ENCODE measurements at regions not wholly inside any gene's neighbourhood (a gene's known extent, or its start where the extent isn't known, plus 50 kb on each side); places are given as distances from the start of the nearest gene placed in this dataset.

- DNase-seq (no peak), ATAC-seq (no peak)
- no peak overlapping the region for H3K27ac ChIP-seq
- H3K27me3 ChIP-seq, result peaks cover 0 to 35% (median 15%) of the 10 kb centered on the region in 7 donors
- TF ChIP-seq CTCF (IDR thresholded peaks at IDR 0.05), result no peak
- H3K9me3 ChIP-seq, result peaks cover 0 to 9% (median 0%) of the 10 kb centered on the region in 11 donors
- H3K36me3 ChIP-seq, result no peaks in the 10 kb centered on the region
- intact Hi-C loops (cut with DNase I), result no loop called here
- no peak overlapping the region for H3K4me3 ChIP-seq
- 90 to 93% methylated on average over 7 of the region's 7 CpGs for WGBS, 2 donors
- H3K4me1 ChIP-seq, result no peaks in the 10 kb centered on the region
Observed at GRCh38 chr15:88719654-88720053, 80.8 kb downstream of the ISG20 start.

- ATAC-seq (no peak), DNase-seq (no peak)
- Histone ChIP-seq H3K4me1 (no peaks in the 10 kb centered on the region), H3K36me3 (no peaks in the 10 kb centered on the region), H3K27ac (no peak overlapping the region), H3K27me3 (peaks cover 0 to 13% (median 0%) of the 10 kb centered on the region in 7 donors), H3K4me3 (no peak overlapping the region), H3K9me3 (peaks cover 0 to 9% (median 0%) of the 10 kb centered on the region in 11 donors)
- WGBS, 2 donors, result 67 to 78% methylated on average over 6 of the region's 6 CpGs
- TF ChIP-seq CTCF (IDR thresholded peaks at IDR 0.05), result no peak
- intact Hi-C loops (cut with DNase I), result no loop called here
Observed at GRCh38 chr15:88725305-88726210, 77.7 kb upstream of the ACAN start.

- no peak for DNase-seq
- H3K4me1 ChIP-seq, result no peaks in the 10 kb centered on the region
- WGBS, 2 donors, result 56 to 61% methylated on average over 5 of the region's 5 CpGs
Observed at GRCh38 chr15:88727439-88727838, 75.8 kb upstream of the ACAN start.

GRCh38 chr15:88729581-88729980 lies 73.7 kb upstream of the ACAN start:
- no peaks in the 10 kb centered on the region for H3K36me3 ChIP-seq
- no peaks in the 10 kb centered on the region for H3K4me1 ChIP-seq
- WGBS, 2 donors, result 72 to 81% methylated on average over 2 of the region's 2 CpGs
- no peak for DNase-seq
- ATAC-seq, result no peak
- H3K9me3 ChIP-seq, result peaks cover 0 to 6% (median 0%) of the 10 kb centered on the region in 11 donors
- H3K4me3 ChIP-seq, result no peak overlapping the region
- intact Hi-C loops (cut with DNase I), result no loop called here
- no peak for TF ChIP-seq CTCF (IDR thresholded peaks at IDR 0.05)
- H3K27me3 ChIP-seq, result peaks cover 0 to 4% (median 0%) of the 10 kb centered on the region in 7 donors
- no peak overlapping the region for H3K27ac ChIP-seq

More at GRCh38 chr15:88727439-88727838, 75.8 kb upstream of the ACAN start:
- no peak for TF ChIP-seq CTCF (IDR thresholded peaks at IDR 0.05)
- H3K4me3 ChIP-seq, result no peak overlapping the region
- no peak overlapping the region for H3K27ac ChIP-seq
- peaks cover 0 to 7% (median 0%) of the 10 kb centered on the region in 7 donors for H3K27me3 ChIP-seq
- intact Hi-C loops (cut with DNase I), result no loop called here
- no peaks in the 10 kb centered on the region for H3K36me3 ChIP-seq
- peaks cover 0 to 9% (median 0%) of the 10 kb centered on the region in 11 donors for H3K9me3 ChIP-seq
- ATAC-seq, result peak in 1 of 8 donors; percentile 22

Measured in heart right ventricle (tissue), 16 donors.